Endothelial cell of umbilical vein (primary cell): ENCODE measurements at regions not wholly inside any gene's neighbourhood (a gene's known extent, or its start where the extent isn't known, plus 50 kb on each side); places are given as distances from the start of the nearest gene placed in this dataset.

Source experiments
- BruUV-seq: library from RNA; stranded (reverse); fragments of 400-500 nt; replicated peaks from 2 replicates; lab custom pipeline; 2021; lab: Mats Ljungman, UMichigan
- CTCF ChIA-PET: fragments of 300-600, 350-600 bp; sonication (Branson Sonifier 250); formaldehyde crosslinking; loops from one replicate; lab custom pipeline; 2021; ENCODE audit warnings: antibody characterized with exemption, inconsistent platforms; lab: Charles Lee
- POLR2A ChIA-PET: fragments of 300-600, 350-600 bp; sonication (Branson Sonifier 250); formaldehyde crosslinking; loops from one replicate; lab custom pipeline; 2021; ENCODE audit warnings: antibody characterized with exemption, inconsistent platforms; lab: Charles Lee
- DNase-seq: peaks from one replicate; pipeline ENCODE4 v3.0.0-alpha.2; 2011; ENCODE audit warnings: low read depth, low spot score
- FAIRE-seq: peaks from 2 replicates; lab custom pipeline; 2011; peaks lifted over from hg19 to GRCh38; lab: Jason Lieb, UNC
- H2AFZ ChIP-seq: 2 replicates; pipeline ENCODE4 v1.6.0; 2012; ENCODE audit warnings: low read depth, low read length, control low read depth, inconsistent platforms
- H3K27ac ChIP-seq: 2 replicates; pipeline ENCODE4 v1.5.1; 2011; ENCODE audit warnings: low read depth, mild to moderate bottlenecking, control low read depth, low read length, moderate library complexity; ENCODE audit not compliant: insufficient read depth
- H3K27me3 ChIP-seq, 2 experiments: 2 replicates each; pipeline versions ENCODE4 v1.6.0 to v1.6.1; 2011; ENCODE audit warnings: low read length in 2 of 2, mixed read lengths in 1 of 2; ENCODE audit not compliant: control insufficient read depth in 2 of 2, insufficient read depth in 2 of 2
- H3K36me3 ChIP-seq, 2 experiments: 2 replicates in 1 of 2; 3 replicates in 1 of 2; pipeline ENCODE4 v1.5.1; 2011; ENCODE audit warnings: low read length in 2 of 2, mild to moderate bottlenecking in 1 of 2, moderate library complexity in 1 of 2; ENCODE audit not compliant: control insufficient read depth in 2 of 2, insufficient read depth in 2 of 2; ENCODE audit errors: extremely low read depth in 1 of 2
- H3K4me1 ChIP-seq: 3 replicates; pipeline ENCODE4 v1.5.1; 2011; ENCODE audit warnings: mild to moderate bottlenecking, low read length; ENCODE audit not compliant: control insufficient read depth, insufficient read depth; ENCODE audit errors: extremely low read depth
- H3K4me2 ChIP-seq: 2 replicates; pipeline ENCODE4 v1.6.1; 2011; ENCODE audit warnings: low read length, control low read depth, mixed read lengths; ENCODE audit not compliant: insufficient read depth
- H3K4me3 ChIP-seq, 3 experiments: fragments of 200-600 bp in 1 of 3; sonication (generic), shearing (Covaris generic) in 1 of 3; replicated peaks in 1 of 3; 2 replicates each; pipeline ENCODE4 v1.5.1; 2011 to 2016; ENCODE audit warnings: control low read depth in 3 of 3, low read length in 3 of 3, mild to moderate bottlenecking in 2 of 3, inconsistent platforms in 1 of 3, low read depth in 1 of 3, moderate library complexity in 1 of 3; ENCODE audit not compliant: insufficient read depth in 1 of 3
- H3K79me2 ChIP-seq: 2 replicates; pipeline ENCODE4 v1.6.0; 2012; ENCODE audit warnings: low read length, inconsistent platforms; ENCODE audit not compliant: control insufficient read depth, insufficient read depth
- H3K9ac ChIP-seq: replicated peaks from 2 replicates; pipeline ENCODE3; 2011; ENCODE audit warnings: low read length, control low read depth; ENCODE audit not compliant: insufficient read depth; ENCODE audit errors: extremely low read depth
- H3K9me1 ChIP-seq: replicated peaks from 3 replicates; pipeline ENCODE4 v1.6.0; 2011; ENCODE audit warnings: mild to moderate bottlenecking, low read length; ENCODE audit not compliant: control insufficient read depth, insufficient read depth; ENCODE audit errors: extremely low read depth
- H3K9me3 ChIP-seq: replicated peaks from 2 replicates; pipeline ENCODE4 v1.5.1; 2012; ENCODE audit warnings: low read length, inconsistent platforms; ENCODE audit not compliant: control insufficient read depth, insufficient read depth
- H4K20me1 ChIP-seq: replicated peaks from 2 replicates; pipeline ENCODE3; 2011; ENCODE audit warnings: mild to moderate bottlenecking, low read length; ENCODE audit not compliant: control insufficient read depth, insufficient read depth; ENCODE audit errors: extremely low read depth
- EZH2 ChIP-seq: IDR thresholded peaks from 2 replicates; pipeline ENCODE4 v1.6.1; 2012; ENCODE audit warnings: borderline replicate concordance, low read depth, mild to moderate bottlenecking, moderate library complexity, low read length, inconsistent platforms; ENCODE audit not compliant: severe bottlenecking
- FOS ChIP-seq: IDR thresholded peaks from 2 replicates; pipeline ENCODE4 v1.6.1; 2011; ENCODE audit warnings: mild to moderate bottlenecking, low read length, moderate library complexity, borderline replicate concordance; ENCODE audit not compliant: insufficient read depth
- GATA2 ChIP-seq: IDR thresholded peaks from 2 replicates; pipeline ENCODE4 v1.7.0; 2011; ENCODE audit warnings: low read depth, mild to moderate bottlenecking, moderate library complexity, mixed read lengths, low read length; ENCODE audit not compliant: insufficient read length, insufficient read depth
- JUN ChIP-seq: IDR thresholded peaks from 2 replicates; pipeline ENCODE4 v1.6.1; 2011; ENCODE audit warnings: borderline replicate concordance, low read depth; ENCODE audit not compliant: insufficient read length, insufficient read depth
- MYC ChIP-seq: IDR thresholded peaks from one replicate; pipeline ENCODE4 v1.6.1; 2011; ENCODE audit warnings: mild to moderate bottlenecking, low read depth, low read length
- POLR2A ChIP-seq: IDR thresholded peaks from 2 replicates; pipeline ENCODE4 v1.6.1; 2012; ENCODE audit warnings: low read depth, mild to moderate bottlenecking, control low read depth, low read length
- POLR2AphosphoS5 ChIP-seq: IDR thresholded peaks from 2 replicates; pipeline ENCODE4 v1.6.1; 2012; ENCODE audit warnings: low read depth, mild to moderate bottlenecking, control low read depth, low read length, moderate library complexity; ENCODE audit not compliant: insufficient read depth
- dilution Hi-C: fragments of 300-500 bp; cut with MboI; formaldehyde crosslinking; loops from one replicate; pipeline ENCODE4 v1.15.0; 2019; ENCODE audit warnings: low sequenced_read_pairs; ENCODE audit not compliant: extremely low pct_ligation_motif_present
- intact Hi-C: fragments of 100-400 bp; cut with micrococcal nuclease; formaldehyde crosslinking; loops from one replicate; pipeline ENCODE4 v1.10.0; 2022
- TF ChIP-seq, protein P1 (sequence below), 2 donors: IDR thresholded peaks; 1 replicate in 1 of 2; 2 replicates in 1 of 2; pipeline ENCODE4 v1.5.1; 2011; ENCODE audit warnings: low read length in 2 of 2, mild to moderate bottlenecking in 2 of 2, moderate library complexity in 2 of 2, control low read depth in 1 of 2, inconsistent platforms in 1 of 2, low read depth in 1 of 2; ENCODE audit not compliant: insufficient read depth in 1 of 2; ENCODE audit errors: extremely low read depth in 1 of 2
- TF ChIP-seq, protein P2 (sequence below): IDR thresholded peaks from 2 replicates; pipeline ENCODE4 v1.6.1; 2011; ENCODE audit not compliant: insufficient read depth, insufficient read length

DNA sequence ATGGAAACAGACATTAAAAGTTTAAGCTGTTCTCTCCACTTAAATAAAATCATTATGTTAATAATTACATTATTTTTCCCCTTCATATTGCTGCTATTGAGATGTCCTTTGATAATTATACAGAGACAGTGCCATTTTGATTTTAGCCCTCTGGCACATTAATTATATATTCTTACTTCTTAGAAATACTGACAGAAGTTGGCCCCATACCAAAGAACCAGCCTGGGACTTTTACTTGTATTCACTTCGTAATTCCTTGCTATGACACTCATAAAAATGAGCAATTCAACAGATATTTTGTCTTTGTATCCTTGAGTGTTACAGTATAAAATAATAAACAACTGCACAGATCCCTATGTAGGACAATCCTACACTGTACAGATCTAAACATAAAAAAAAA lies 743.7 kb downstream of the TBC1D32 start:
- H3K9me3 ChIP-seq, result no peaks in the 10 kb centered on the region
- no peak for FAIRE-seq
- dilution Hi-C loops, result no loop called here

DNA sequence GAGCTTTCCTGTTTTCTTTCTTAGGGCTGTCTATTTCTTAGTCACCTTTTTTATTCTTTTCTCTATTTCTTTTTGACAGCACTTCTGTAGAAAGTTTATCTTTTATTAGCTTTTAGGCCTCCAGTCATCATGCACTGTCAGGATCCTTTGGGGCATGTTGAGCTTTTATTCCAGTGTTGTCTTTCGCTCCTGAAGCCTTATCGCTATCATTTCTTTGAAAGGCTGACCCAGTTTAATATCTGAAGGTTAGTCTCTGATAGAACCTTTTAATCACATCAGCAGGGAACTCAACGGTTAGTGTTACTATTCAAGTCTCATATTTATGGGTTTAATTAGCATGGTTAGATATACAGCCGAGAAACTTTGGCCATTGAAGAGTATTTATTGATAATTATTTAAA lies 745.9 kb downstream of the TBC1D32 start:
- Histone ChIP-seq H3K27ac (no peak overlapping the region), H3K4me3 (no peak overlapping the region), H3K27me3 (no peaks in the 10 kb centered on the region), H3K4me1 (no peaks in the 10 kb centered on the region), H3K79me2 (no peaks in the 10 kb centered on the region), H3K9ac (no peak overlapping the region), H3K9me1 (no peaks in the 10 kb centered on the region), H3K9me3 (no peaks in the 10 kb centered on the region), H4K20me1 (no peaks in the 10 kb centered on the region), H2AFZ (no peak overlapping the region), H3K36me3 (no peaks in the 10 kb centered on the region), H3K4me2 (no peak overlapping the region)
- DNase-seq (no peak), FAIRE-seq (no peak)
- no peak for TF ChIP-seq FOS
- TF ChIP-seq, protein P1, sequence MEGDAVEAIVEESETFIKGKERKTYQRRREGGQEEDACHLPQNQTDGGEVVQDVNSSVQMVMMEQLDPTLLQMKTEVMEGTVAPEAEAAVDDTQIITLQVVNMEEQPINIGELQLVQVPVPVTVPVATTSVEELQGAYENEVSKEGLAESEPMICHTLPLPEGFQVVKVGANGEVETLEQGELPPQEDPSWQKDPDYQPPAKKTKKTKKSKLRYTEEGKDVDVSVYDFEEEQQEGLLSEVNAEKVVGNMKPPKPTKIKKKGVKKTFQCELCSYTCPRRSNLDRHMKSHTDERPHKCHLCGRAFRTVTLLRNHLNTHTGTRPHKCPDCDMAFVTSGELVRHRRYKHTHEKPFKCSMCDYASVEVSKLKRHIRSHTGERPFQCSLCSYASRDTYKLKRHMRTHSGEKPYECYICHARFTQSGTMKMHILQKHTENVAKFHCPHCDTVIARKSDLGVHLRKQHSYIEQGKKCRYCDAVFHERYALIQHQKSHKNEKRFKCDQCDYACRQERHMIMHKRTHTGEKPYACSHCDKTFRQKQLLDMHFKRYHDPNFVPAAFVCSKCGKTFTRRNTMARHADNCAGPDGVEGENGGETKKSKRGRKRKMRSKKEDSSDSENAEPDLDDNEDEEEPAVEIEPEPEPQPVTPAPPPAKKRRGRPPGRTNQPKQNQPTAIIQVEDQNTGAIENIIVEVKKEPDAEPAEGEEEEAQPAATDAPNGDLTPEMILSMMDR (IDR thresholded peaks at IDR 0.05; ENCODE audit: extremely low read depth in 1 of 2, insufficient read depth in 1 of 2, low read depth in 1 of 2, low read length in 2 of 2), result no peak
- no peak for TF ChIP-seq JUN
- no peak for TF ChIP-seq POLR2A
- no peak for TF ChIP-seq MYC
- TF ChIP-seq EZH2, result no peak
- TF ChIP-seq, protein P2, sequence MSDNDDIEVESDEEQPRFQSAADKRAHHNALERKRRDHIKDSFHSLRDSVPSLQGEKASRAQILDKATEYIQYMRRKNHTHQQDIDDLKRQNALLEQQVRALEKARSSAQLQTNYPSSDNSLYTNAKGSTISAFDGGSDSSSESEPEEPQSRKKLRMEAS, result no peak
- TF ChIP-seq GATA2, result no peak
- no peak for TF ChIP-seq POLR2AphosphoS5
- ChIA-PET CTCF (no interaction called here), POLR2A (no interaction called here)
- intact Hi-C loops, result no loop called here
- dilution Hi-C loops, result no loop called here
- BruUV-seq, result no TSS peak

More for the DNA sequence above, 743.7 kb downstream of the TBC1D32 start:
- H3K9me1 ChIP-seq, result no peaks in the 10 kb centered on the region
- H3K4me1 ChIP-seq, result no peaks in the 10 kb centered on the region
- ChIA-PET CTCF (no interaction called here), POLR2A (no interaction called here)
- intact Hi-C loops, result no loop called here
- no peak overlapping the region for H3K9ac ChIP-seq
- H3K27me3 ChIP-seq, result no peaks in the 10 kb centered on the region
- no peak overlapping the region for H3K4me3 ChIP-seq
- TF ChIP-seq, protein P2, result no peak
- no peak for TF ChIP-seq EZH2
- H3K79me2 ChIP-seq, result no peaks in the 10 kb centered on the region
- H4K20me1 ChIP-seq, result no peaks in the 10 kb centered on the region
- no peak overlapping the region for H3K27ac ChIP-seq
- no TSS peak for BruUV-seq
- no peak overlapping the region for H3K4me2 ChIP-seq
- no peak overlapping the region for H2AFZ ChIP-seq
- no peak for DNase-seq
- H3K36me3 ChIP-seq, result no peaks in the 10 kb centered on the region
